Hepatic stellate cell (primary cell): ENCODE measurements at regions not wholly inside any gene's neighbourhood (a gene's known extent, or its start where the extent isn't known, plus 50 kb on each side); places are given as distances from the start of the nearest gene placed in this dataset.

Experiments used
- DNase-seq: peaks from one replicate; pipeline ENCODE4 v3.0.0; 2011; ENCODE audit warnings: low spot score

GRCh38 chr4:142961866-142962265, 115.8 kb upstream of the INPP4B start:
- no peak for DNase-seq

- DNase-seq, result no peak
Observed at GRCh38 chr4:142974328-142974727, 128.2 kb upstream of the INPP4B start.

GRCh38 chr4:142975618-142976017, 129.5 kb upstream of the INPP4B start:
- no peak for DNase-seq

- no peak for DNase-seq
Observed at GRCh38 chr4:142976482-142976881, 130.4 kb upstream of the INPP4B start.

- no peak for DNase-seq
Observed at GRCh38 chr4:142977182-142977581, 131.1 kb upstream of the INPP4B start.

- no peak for DNase-seq
Observed at GRCh38 chr4:142983065-142983464, 137.0 kb upstream of the INPP4B start.

GRCh38 chr4:142983589-142983988, 137.5 kb upstream of the INPP4B start:
- DNase-seq, result no peak

- peak; percentile 5 for DNase-seq
Observed at GRCh38 chr4:142984871-142985585, 138.9 kb upstream of the INPP4B start.

GRCh38 chr4:143016171-143016570, 168.5 kb upstream of the USP38 start:
- no peak for DNase-seq

- no peak for DNase-seq
Observed at GRCh38 chr4:143017210-143017609, 167.5 kb upstream of the USP38 start.

GRCh38 chr4:143019351-143019750, 165.4 kb upstream of the USP38 start:
- DNase-seq, result no peak

GRCh38 chr4:143021384-143021783, 163.3 kb upstream of the USP38 start:
- no peak for DNase-seq

GRCh38 chr4:143023239-143023918, 161.3 kb upstream of the USP38 start:
- DNase-seq, result no peak

- DNase-seq, result no peak
Observed at GRCh38 chr4:143025081-143025704, 159.5 kb upstream of the USP38 start.

- DNase-seq, result no peak
Observed at GRCh38 chr4:143026459-143027170, 158.1 kb upstream of the USP38 start.

- DNase-seq, result no peak
Observed at GRCh38 chr4:143035661-143036060, 149.1 kb upstream of the USP38 start.

- DNase-seq, result no peak
Observed at GRCh38 chr4:143036443-143036842, 148.3 kb upstream of the USP38 start.

GRCh38 chr4:143046454-143046853, 138.3 kb upstream of the USP38 start:
- no peak for DNase-seq

- DNase-seq, result no peak
Observed at GRCh38 chr4:143046906-143047305, 137.8 kb upstream of the USP38 start.

- no peak for DNase-seq
Observed at GRCh38 chr4:143054971-143055370, 129.7 kb upstream of the USP38 start.

GRCh38 chr4:143055997-143056396, 128.7 kb upstream of the USP38 start:
- DNase-seq, result no peak

- no peak for DNase-seq
Observed at GRCh38 chr4:143071351-143071750, 113.4 kb upstream of the USP38 start.

GRCh38 chr4:143076723-143077122, 108.0 kb upstream of the USP38 start:
- no peak for DNase-seq
